Osteoblast (primary cell): ENCODE measurements at regions not wholly inside any gene's neighbourhood (a gene's known extent, or its start where the extent isn't known, plus 50 kb on each side); places are given as distances from the start of the nearest gene placed in this dataset.

ENCODE experiments used
- DNase-seq: peaks from one replicate; pipeline ENCODE4 v3.0.0; 2011; ENCODE audit warnings: low spot score, mixed read lengths; ENCODE audit not compliant: insufficient read length; ENCODE audit errors: missing footprints
- H2AFZ ChIP-seq: 2 replicates; pipeline ENCODE4 v1.6.0; 2011; ENCODE audit warnings: mild to moderate bottlenecking, low read length
- H3K27ac ChIP-seq: 2 replicates; pipeline ENCODE4 v1.5.1; 2011; ENCODE audit warnings: mild to moderate bottlenecking, low read depth, low read length, moderate library complexity
- H3K27me3 ChIP-seq: 2 replicates; pipeline ENCODE4 v1.6.0; 2012; ENCODE audit warnings: mild to moderate bottlenecking, control low read depth, inconsistent platforms, low read length, moderate library complexity; ENCODE audit not compliant: insufficient read depth
- H3K36me3 ChIP-seq: 2 replicates; pipeline ENCODE4 v1.5.1; 2011; ENCODE audit warnings: mild to moderate bottlenecking, low read length, control low read depth, moderate library complexity; ENCODE audit not compliant: insufficient read depth
- H3K4me1 ChIP-seq: 2 replicates; pipeline ENCODE4 v1.5.1; 2011; ENCODE audit warnings: mild to moderate bottlenecking, low read length, control low read depth, moderate library complexity; ENCODE audit not compliant: insufficient read depth
- H3K4me2 ChIP-seq: 2 replicates; pipeline ENCODE4 v1.6.0; 2011; ENCODE audit warnings: mild to moderate bottlenecking, low read length; ENCODE audit not compliant: insufficient read depth
- H3K4me3 ChIP-seq: fragments of 200-600 bp; sonication (generic); 3 replicates; pipeline ENCODE4 v1.5.1; 2012; ENCODE audit warnings: mild to moderate bottlenecking, low read length, inconsistent platforms; ENCODE audit not compliant: insufficient read depth
- H3K79me2 ChIP-seq: 2 replicates; pipeline ENCODE4 v1.6.0; 2012; ENCODE audit warnings: mild to moderate bottlenecking, low read length, control low read depth, inconsistent platforms; ENCODE audit not compliant: insufficient read depth
- H3K9me3 ChIP-seq: 2 replicates; pipeline ENCODE4 v1.5.1; 2011; ENCODE audit warnings: low read depth, low read length, control low read depth
- H4K20me1 ChIP-seq: 2 replicates; pipeline ENCODE4 v1.6.0; 2012; ENCODE audit warnings: mild to moderate bottlenecking, low read length, control low read depth; ENCODE audit not compliant: insufficient read depth
- CTCF ChIP-seq: IDR thresholded peaks from 2 replicates; pipeline ENCODE4 v1.5.1; 2011; ENCODE audit warnings: mild to moderate bottlenecking, low read depth, low read length, moderate library complexity; ENCODE audit errors: extremely low read depth

DNA sequence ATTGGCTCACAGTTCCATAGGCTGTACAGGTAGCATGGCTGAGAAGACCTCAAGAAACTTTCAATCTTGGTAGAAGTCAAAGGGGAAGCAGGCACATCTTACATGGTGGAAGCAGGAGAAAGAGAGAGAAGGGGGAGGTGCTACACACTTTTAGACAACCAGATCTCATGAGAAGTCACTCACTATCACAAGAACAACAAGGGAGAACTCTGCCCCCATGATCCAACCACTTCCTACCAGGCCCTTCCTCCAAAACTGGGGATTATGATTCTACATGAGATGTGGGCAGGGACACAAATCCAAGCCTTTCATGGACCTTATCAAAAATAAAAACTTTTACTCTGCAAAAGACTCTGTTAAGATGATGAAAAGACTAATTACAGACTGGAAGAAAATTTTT is 183.2 kb upstream of the TRIM24 start:
- no peak for TF ChIP-seq CTCF

DNA sequence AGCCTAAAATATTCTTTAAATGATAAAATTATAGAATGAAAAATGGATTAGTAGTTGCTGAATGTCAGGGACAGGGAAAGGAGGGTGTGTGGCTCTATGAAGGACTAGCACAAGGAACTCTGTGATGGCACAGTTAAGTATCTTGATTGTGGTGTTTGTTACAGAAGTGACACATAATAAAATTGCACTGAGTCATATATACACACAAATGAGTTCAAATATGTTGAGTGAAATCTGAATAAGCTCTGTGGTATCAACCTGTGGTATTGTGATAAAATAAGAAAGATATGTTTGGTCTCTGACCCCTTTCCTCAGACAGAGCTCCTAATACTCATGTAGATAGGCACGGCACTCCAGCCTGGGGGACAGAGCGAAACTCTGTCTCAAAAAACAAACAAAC is 181.5 kb upstream of the TRIM24 start:
- H3K9me3 ChIP-seq = no peaks in the 10 kb centered on the region
- H3K36me3 ChIP-seq = no peaks in the 10 kb centered on the region
- H4K20me1 ChIP-seq = no peaks in the 10 kb centered on the region
- no peaks in the 10 kb centered on the region for H3K4me1 ChIP-seq
- H3K4me3 ChIP-seq = no peak overlapping the region
- no peaks in the 10 kb centered on the region for H3K79me2 ChIP-seq
- H3K27ac ChIP-seq = no peak overlapping the region
- H2AFZ ChIP-seq = no peak overlapping the region
- H3K4me2 ChIP-seq = no peak overlapping the region
- TF ChIP-seq CTCF = no peak
- DNase-seq = no peak
- H3K27me3 ChIP-seq = no peaks in the 10 kb centered on the region

More for the DNA sequence above, 183.2 kb upstream of the TRIM24 start:
- no peak overlapping the region for H3K4me3 ChIP-seq
- H3K27ac ChIP-seq = no peak overlapping the region
- no peaks in the 10 kb centered on the region for H3K4me1 ChIP-seq
- H4K20me1 ChIP-seq = no peaks in the 10 kb centered on the region
- H3K36me3 ChIP-seq = no peaks in the 10 kb centered on the region
- no peaks in the 10 kb centered on the region for H3K9me3 ChIP-seq
- H2AFZ ChIP-seq = no peak overlapping the region
- no peak overlapping the region for H3K4me2 ChIP-seq
- H3K27me3 ChIP-seq = no peaks in the 10 kb centered on the region
- DNase-seq = no peak
- no peaks in the 10 kb centered on the region for H3K79me2 ChIP-seq

DNA sequence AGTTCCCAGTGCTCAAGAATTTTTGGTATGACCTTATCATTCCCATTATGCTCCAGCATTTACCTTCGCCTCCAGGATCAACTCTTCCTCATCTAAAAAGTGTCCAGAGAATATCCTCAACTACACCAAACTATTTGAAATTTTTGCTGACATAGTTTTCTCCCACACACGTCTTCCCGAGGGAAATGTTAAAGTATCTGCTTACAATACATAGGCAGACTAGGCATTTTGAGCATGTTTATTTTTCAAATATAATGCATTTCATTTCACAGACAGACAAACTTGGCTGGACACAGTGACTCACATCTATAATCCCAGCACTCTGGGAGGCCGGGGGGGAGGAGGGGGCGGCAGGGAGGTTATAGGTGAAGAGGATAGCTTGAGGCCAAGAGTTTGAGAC is 177.1 kb upstream of the TRIM24 start:
- H3K4me2 ChIP-seq = no peak overlapping the region
- no peak for TF ChIP-seq CTCF
- no peaks in the 10 kb centered on the region for H4K20me1 ChIP-seq
- no peak for DNase-seq
- H3K4me1 ChIP-seq = no peaks in the 10 kb centered on the region
- no peak overlapping the region for H3K4me3 ChIP-seq
- H3K27me3 ChIP-seq = no peaks in the 10 kb centered on the region
- H2AFZ ChIP-seq = no peak overlapping the region
- no peaks in the 10 kb centered on the region for H3K79me2 ChIP-seq
- H3K36me3 ChIP-seq = no peaks in the 10 kb centered on the region
- no peaks in the 10 kb centered on the region for H3K9me3 ChIP-seq
- H3K27ac ChIP-seq = no peak overlapping the region

DNA sequence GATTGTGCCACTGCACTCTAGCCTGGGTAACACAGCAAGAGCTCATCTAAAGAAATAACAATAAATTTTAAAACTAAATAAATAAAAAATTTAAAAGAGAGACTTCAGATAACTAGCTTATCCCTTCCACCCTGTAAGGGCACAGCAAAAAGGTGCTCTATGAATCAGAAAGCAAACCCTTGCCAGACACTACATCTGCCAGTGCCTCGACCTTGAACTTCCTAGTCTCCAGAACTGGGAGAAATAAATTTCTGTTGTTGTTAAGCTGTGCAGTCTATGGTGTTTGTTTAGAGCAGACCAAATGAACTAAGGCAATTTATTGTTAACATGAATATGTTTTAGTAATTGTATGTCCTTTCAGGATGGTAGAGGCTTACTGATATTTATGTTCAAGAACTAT is 174.9 kb upstream of the TRIM24 start:
- H3K4me2 ChIP-seq = no peak overlapping the region
- no peak overlapping the region for H2AFZ ChIP-seq
- no peaks in the 10 kb centered on the region for H3K27me3 ChIP-seq
- no peaks in the 10 kb centered on the region for H4K20me1 ChIP-seq
- no peak for DNase-seq
- no peaks in the 10 kb centered on the region for H3K79me2 ChIP-seq
- no peak for TF ChIP-seq CTCF
- no peak overlapping the region for H3K4me3 ChIP-seq
- no peaks in the 10 kb centered on the region for H3K36me3 ChIP-seq
- H3K27ac ChIP-seq = no peak overlapping the region
- no peaks in the 10 kb centered on the region for H3K4me1 ChIP-seq
- H3K9me3 ChIP-seq = no peaks in the 10 kb centered on the region
